Esophagus muscularis mucosa (tissue), 3 donors: ENCODE measurements at regions not wholly inside any gene's neighbourhood (a gene's known extent, or its start where the extent isn't known, plus 50 kb on each side); places are given as distances from the start of the nearest gene placed in this dataset.

Source experiments
- CTCF ChIP-seq, 3 experiments: fragments of 200-600 bp in 2 of 3; fragments of 450-650 bp in 1 of 3; sonication (generic) in 2 of 3; IDR thresholded peaks; one replicate each; pipeline ENCODE4 v1.5.1; 2017 to 2019; ENCODE audit warnings: antibody characterized with exemption in 3 of 3, mild to moderate bottlenecking in 2 of 3, moderate library complexity in 1 of 3
- POLR2AphosphoS5 ChIP-seq, 2 donors: sonication (generic); formaldehyde crosslinking; IDR thresholded peaks; one replicate each; pipeline ENCODE4 v1.6.1; 2017; ENCODE audit warnings: antibody characterized with exemption in 2 of 2

GRCh38 chr7:1341361-1342089 lies 108.9 kb downstream of the UNCX start:
- TF ChIP-seq POLR2AphosphoS5 (IDR thresholded peaks at IDR 0.05) (no peak), CTCF (IDR thresholded peaks at IDR 0.05) (no peak)
